ENCODE measurements at regions not wholly inside any gene's neighbourhood (a gene's known extent, or its start where the extent isn't known, plus 50 kb on each side); places are given as distances from the start of the nearest gene placed in this dataset.

GRCh38 chr4:107315584-107315983 is 279.5 kb upstream of the DKK2 start:
- H3K4me3 ChIP-seq (ENCODE audit: low read depth, low read length): no peak overlapping the region
- no peak for TF ChIP-seq CTCF (IDR thresholded peaks at IDR 0.05; ENCODE audit: insufficient read depth, low read length)
- no peak for DNase-seq (ENCODE audit: low read depth)

GRCh38 chr4:107314156-107314555 is 278.0 kb upstream of the DKK2 start:
- no peak for TF ChIP-seq CTCF (IDR thresholded peaks at IDR 0.05; ENCODE audit: insufficient read depth, low read length)
- DNase-seq (ENCODE audit: low read depth): no peak
- H3K4me3 ChIP-seq (ENCODE audit: low read depth, low read length): no peak overlapping the region

- DNase-seq (ENCODE audit: low read depth): no peak
Measured at GRCh38 chr4:107312366-107312765, 276.3 kb upstream of the DKK2 start.

GRCh38 chr4:107304699-107305286 is 268.7 kb upstream of the DKK2 start:
- no peak for TF ChIP-seq CTCF (IDR thresholded peaks at IDR 0.05; ENCODE audit: insufficient read depth, low read length)
- no peak overlapping the region for H3K4me3 ChIP-seq (ENCODE audit: low read depth, low read length)
- DNase-seq (ENCODE audit: low read depth): no peak

More at GRCh38 chr4:107312366-107312765, 276.3 kb upstream of the DKK2 start:
- H3K4me3 ChIP-seq (ENCODE audit: low read depth, low read length): no peak overlapping the region
- no peak for TF ChIP-seq CTCF (IDR thresholded peaks at IDR 0.05; ENCODE audit: insufficient read depth, low read length)

- no peak for TF ChIP-seq CTCF (IDR thresholded peaks at IDR 0.05; ENCODE audit: insufficient read depth, low read length)
- no peak for DNase-seq (ENCODE audit: low read depth)
- H3K4me3 ChIP-seq (ENCODE audit: low read depth, low read length): no peak overlapping the region
Measured at GRCh38 chr4:107299646-107300045, 263.5 kb upstream of the DKK2 start.

GRCh38 chr4:107292979-107293378 is 256.9 kb upstream of the DKK2 start:
- H3K4me3 ChIP-seq (ENCODE audit: low read depth, low read length): no peak overlapping the region
- DNase-seq (ENCODE audit: low read depth): no peak
- TF ChIP-seq CTCF (IDR thresholded peaks at IDR 0.05; ENCODE audit: insufficient read depth, low read length): no peak
